GM18511 (cell line): ENCODE measurements at regions not wholly inside any gene's neighbourhood (a gene's known extent, or its start where the extent isn't known, plus 50 kb on each side); places are given as distances from the start of the nearest gene placed in this dataset.

Experiments
- ATAC-seq: cut with Tn5 transposase; IDR thresholded peaks from one replicate; pipeline ENCODE4 v1.9.1; 2021; ENCODE audit warnings: mild to moderate bottlenecking, moderate library complexity; ENCODE audit not compliant: unreplicated experiment

DNA sequence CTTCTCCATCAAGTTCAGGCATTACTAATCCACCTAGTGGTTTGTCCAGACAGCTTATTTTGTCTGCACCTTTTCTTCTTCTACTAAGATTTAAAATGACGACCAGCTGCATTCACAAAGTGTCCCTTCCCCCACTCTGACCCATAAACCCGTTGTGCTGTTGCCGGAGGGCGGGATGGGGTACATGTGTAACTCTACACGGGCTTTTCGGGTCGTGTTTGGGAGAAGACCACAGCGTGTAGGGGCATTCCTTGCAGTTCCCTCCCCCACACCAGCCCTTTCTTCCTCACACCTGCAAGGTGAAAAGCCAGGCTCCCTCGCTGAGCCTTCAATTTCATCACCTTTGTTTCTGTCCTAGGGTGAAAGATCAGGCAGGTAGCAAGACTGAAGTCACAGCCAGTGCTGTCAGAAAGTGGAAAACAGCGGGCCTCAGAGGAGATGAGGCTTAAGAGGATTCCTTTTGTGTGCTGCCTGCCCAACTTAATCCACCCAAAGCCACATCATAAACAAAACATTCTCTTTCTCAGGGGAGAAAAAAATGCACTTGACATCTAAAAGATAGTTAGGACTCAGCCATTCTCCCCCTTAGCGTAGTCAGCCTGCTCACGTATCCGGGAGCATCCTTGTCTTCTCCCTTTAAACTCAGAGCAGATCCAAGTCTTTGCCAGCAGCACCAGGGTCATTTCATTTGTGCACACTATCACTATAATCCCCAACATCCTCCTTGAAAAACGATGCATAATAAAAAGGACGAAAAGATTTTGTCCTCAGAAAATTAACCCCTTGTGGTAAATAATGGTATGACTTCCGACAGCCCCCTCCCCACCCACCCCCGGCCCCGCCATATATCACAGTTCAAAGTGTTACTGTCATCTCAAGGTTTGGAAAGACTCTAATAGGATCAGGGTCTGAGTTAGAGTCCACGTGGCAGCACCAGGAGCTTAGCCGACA is 599.0 kb downstream of the RAB28 start:
- ATAC-seq = no peak

DNA sequence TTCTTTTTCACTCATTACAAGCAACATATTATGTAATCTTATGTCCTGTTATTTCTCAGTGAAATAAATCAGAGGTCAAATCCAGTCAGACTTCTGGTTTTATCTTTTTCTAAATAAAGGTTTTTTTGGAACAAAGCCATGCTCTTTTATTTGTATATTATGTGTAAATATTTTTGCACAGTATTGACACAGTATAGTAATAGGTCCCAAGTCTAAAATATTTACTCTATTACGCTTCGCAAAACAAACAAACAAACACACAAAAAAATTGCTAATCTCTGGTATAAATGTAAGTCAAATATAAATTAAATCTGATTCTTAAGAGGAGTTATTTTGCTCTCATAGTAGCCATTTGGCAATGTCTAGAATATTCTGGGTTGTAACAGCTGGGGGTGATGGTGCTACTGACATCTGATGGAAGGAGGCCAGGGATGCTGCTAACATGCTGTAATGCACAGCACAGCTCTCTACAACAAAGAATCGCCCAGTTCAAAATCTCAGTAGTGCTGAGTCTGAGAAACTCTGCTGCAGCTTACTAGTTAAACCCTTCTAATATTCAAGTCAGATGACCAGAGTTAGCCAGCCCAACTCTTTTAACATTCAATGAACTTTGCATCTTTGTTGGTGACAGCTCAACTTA is 602.1 kb downstream of the RAB28 start:
- no peak for ATAC-seq

DNA sequence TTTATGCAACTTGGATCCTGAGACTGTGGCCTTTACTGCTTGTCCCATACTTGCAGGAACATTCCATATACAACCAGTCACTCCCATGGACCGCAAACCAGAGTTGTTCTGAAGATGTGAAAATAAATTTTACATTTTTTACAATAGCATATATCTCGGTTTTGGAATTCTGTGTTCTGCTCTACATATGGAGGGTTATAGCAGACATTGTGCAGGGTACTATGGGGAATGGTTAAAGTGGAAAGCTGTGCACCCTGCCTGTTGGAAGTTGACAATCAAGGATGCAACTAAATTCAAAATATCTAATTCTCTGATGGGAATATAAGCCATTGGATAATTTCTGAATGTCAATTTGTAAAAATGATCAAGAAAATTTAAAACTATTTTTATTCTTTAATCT is 603.3 kb downstream of the RAB28 start:
- no peak for ATAC-seq

DNA sequence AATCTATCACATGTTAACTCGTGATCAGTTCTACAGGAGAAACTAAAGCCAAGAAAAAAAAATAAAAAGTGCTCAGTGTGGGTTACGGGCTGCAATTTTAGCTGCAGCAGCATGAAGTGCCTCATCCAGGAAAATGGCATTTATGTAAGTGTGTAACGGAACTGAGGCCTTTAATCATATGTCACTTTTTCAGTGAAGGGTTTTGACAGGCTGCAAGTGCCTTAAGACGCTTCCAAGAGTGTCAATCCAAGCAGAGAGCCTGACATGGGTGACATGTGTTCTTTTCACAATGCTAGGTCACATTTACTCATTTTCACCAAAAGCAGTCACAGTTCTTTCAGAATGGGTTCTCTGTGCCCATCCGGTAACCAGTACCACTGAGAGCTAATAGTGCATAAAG is 604.6 kb downstream of the RAB28 start:
- ATAC-seq = no peak

DNA sequence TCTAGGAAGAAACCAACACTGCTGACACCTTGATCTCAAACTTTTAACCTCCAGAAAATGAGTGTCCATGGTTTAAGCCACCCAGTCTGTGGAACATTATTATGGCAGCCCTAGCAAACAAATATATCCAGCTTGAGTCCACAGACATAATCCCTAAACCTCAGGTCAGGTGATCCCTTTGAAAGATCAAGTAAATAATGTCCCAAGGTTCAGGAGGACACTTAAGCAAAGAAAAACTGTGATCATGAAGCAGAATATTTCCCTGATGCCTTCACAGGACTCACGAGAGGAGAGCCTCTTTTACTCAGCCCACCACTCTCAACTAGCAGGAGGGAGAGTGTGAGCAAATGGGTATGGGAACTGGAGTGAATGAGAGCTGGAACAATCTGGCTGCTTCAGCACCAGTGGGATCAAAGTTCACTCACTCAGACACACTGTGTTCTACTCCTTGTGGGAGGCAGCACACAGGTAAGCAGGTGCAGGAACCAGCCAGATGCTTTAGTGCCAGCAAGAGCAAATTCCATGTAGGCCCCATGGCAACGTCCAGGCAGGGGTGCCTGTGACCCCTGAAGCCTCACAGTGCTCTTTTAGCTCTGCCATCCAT is 608.4 kb downstream of the RAB28 start:
- ATAC-seq = no peak

DNA sequence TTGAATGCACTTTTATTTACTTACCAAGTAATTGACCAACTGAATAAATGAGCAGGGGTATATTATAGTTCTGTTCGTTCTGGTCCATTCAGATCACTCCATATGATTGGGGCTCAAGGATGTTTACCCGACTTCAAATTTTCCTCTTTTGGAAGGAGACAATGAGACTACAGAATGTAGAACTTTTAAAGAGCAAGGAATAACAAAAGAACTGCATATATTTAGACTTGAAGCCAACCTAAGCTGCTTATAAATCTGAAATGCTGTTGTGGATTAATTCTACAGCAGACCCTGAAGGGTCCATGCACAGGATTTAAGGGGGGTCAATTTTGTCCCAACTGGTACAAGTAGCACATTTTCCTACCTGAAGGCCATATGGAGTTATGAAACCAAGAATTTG is 610.8 kb downstream of the RAB28 start:
- ATAC-seq = no peak

DNA sequence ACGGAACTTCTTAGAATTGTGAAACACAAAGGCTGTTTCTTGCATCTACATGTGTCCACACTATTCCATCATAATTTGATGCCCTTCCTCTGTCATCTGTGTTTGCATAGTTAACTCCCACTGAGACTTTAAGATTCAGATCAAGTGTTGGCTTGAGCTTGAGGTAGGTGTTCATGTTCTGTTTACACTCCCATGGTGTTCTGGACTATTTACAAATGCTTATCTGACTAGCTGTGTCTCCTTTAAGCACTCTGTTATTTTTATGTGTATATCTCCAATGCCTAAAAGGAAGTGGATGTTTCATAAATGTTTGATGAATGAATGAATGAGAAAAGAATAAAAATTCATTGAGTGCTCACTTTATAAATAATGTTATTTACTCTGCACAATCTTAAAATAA is 622.7 kb downstream of the RAB28 start:
- no peak for ATAC-seq

DNA sequence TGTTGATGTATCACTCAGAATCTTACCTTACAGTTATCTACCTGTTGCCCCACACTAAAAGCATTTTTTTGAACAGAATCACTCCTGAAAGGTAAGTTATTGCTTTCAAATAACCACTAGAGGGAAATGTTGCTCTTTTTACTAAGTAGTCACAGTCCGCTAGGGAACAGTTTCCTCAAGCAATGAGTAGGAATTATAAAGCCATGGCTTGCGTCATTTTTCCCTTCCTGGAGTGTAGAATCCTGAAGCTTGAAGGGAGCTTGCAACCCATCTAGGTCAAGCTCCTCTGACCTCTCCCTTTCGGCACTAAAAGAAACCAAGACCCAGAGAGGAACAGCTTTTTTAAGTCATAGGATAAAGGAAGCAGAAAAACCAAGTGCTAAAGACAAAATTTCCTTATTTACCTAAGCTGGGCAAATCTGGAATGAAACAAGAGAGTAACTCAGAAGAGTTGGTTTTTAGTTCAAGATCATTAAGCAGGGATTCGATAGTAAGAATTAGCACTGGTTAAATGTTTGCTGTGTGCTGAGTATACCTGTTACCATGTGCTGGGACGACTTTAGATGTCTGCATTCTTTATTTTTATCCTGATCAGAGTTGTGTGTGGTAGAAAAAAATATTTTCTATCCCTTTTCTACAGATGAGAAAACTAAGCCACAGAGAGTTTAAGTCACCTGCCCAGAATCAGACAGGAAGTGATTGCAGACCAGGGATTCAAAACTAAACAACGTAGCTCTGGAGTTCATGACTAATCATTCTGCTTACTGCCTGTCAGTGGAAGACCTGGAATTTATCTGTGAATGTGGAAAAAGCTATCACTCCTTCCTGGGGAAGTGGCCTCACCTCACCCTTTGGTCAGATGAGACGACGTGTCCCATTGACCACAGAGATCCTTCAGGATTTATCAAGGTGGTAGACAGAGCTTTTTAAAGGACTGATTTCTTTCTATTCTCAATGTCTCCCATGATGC is 631.5 kb downstream of the RAB28 start:
- ATAC-seq = no peak

DNA sequence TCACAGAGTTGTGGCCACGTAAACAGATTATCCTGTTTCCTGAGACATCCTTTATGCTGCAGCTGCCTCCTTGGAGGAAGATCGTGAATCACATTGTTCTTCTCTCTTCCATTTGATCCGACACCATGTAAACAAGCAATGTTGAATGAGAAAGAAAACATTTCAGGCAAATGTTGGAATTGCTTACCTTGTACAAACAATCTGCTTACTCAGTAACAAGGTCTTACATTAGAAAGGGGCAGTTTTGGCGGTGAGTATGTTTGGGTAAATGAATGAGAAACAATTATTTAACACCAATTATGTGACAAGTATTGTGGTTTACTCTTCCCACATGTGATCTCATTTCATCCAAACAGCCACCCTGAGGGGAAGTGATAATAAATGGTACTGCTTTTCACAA is 637.8 kb downstream of the RAB28 start:
- no peak for ATAC-seq

DNA sequence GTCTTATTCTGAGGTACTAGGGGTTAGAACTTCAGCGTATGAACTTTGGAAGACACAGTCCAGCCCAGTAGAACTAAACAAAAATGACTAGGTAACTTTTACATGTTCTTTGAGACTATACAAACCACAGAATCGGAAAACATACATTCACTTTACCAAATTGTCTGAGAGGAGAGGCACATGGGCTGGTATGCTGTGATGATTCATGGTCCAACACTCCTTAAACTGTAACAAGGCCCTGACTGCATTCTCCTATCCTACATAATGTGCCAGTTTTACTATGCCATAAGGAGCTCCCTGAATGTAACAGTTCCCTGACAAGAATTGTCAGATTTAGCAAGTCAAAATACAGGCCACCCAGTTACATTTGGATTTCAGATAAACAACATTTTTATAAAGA is 640.0 kb downstream of the RAB28 start:
- ATAC-seq = no peak

DNA sequence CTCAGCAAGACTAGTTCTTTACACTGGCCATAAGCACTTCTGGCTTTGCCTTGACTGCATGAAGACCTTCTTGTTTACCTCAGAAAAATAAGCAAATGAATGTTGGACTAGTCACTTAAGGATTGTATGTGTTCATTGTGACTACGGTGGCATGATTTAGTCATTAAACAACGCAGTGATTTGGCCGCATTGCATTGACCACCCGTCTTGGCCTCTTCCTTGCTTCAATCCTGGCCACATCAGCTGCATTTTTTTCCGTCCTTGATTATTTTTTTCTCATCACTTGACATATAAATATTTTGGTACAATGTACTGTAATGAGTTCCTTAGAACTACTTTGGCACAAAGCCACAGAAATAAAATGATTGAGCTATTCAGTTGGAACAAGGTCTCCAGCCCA is 656.2 kb downstream of the RAB28 start:
- ATAC-seq = no peak

DNA sequence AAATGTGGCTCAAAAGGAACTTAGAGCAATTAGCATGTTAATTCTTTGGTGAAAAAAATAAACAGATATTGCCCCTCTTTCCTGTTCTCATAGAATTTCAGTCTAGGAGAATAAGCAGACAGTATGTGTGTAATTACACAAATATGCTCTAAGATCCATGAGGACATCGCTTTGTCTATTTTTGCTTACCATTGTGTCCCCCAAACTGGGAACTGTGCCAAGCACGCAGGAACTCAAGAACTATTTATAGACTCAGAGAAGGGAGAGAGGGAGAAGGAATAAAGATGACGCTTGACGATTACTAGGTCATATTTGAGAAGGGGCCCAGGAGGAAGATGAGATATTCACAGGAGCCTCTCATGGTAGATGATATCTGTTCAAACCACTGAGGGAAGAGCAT is 692.6 kb downstream of the RAB28 start:
- no peak for ATAC-seq

DNA sequence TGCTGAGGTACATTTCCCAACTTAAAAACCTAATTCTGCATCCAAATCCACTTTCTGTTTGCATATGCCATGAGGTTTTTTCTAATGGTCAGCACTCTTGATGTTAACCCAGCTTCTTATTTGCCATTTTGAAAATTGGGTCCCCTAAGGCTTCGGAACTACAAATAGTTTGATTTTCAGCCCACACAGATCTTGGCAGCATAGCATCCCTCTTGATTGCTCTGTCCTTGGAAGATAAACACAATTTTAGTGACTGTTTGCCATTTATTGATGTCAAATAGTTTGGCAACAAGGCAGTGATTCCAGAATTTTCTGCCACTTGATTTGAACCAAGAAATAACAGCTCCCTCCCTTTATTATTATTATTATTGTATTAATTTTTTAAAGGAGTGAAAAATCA is 696.9 kb downstream of the RAB28 start:
- no peak for ATAC-seq

DNA sequence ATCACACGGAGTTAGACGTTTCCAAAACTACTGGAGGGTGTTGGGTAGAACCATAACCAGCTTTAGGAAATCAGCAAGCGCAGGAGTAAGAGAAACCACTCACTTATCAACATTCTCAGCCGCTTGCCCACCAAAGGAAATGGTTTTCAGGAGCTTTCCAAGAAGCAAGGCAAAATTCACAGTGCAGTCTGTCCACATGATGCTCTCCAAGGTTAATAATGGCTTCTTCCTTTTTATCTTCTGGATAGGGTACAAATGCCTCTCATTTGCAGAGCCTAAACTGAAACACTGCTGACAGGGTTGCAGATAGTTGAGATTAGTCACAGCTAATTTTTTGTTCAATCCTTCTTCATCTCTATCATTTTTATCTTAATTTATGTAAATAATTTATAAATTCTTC is 705.4 kb downstream of the RAB28 start:
- ATAC-seq = no peak

DNA sequence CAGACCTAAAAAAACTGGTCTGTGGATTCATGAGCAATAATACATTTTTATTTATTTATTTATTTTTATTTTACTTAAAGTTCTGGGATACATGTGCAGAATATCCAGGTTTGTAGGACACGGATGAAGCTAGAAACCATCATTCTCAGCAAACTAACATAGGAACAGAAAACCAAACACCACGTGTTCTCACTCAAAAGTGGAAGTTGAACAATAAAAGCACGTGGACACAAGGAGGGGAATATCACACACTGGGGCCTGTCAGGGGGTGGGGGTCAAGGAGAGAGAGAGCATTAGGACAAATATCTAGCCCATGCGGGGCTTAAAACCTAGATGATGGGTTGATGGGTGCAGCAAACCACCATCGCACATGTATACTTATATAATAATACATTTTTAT is 705.9 kb downstream of the RAB28 start:
- ATAC-seq = no peak

DNA sequence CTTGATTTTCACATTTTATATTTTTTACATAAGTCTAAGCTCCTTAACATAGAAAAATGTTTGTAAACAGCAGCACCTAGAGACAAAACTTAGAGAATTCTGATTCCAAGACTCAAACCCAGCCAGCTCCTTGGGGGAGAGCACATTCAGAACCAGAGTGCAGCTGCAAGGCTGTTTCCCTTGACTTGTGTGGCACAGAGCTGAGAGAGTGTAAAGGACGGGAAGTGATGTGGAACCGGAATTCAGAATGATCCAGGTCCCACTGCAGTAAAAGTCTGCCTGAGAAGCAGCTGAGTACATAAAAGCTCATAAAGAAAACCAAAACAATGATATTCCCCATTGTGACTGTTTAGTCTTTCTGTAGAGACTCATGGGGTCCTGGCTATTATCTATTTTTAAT is 713.8 kb downstream of the RAB28 start:
- ATAC-seq = no peak

DNA sequence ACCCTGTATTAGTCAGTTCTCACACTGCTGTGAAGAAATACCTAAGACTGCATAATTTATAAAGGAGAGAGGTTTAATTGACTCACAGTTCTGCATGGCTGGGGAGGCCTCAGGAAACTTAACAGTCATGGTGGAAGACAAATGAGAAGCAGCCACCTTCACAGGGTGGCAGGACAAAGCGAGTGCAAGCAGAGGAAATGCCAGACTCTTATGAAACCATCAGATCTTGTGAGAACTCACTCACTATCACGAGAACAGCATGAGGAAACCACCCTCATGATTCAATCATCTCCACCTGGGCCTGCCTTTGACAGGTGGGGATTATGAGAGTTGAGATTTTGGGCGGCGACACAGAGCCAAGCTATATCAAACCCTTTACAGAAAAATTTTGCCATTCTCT is 722.4 kb downstream of the RAB28 start:
- no peak for ATAC-seq

DNA sequence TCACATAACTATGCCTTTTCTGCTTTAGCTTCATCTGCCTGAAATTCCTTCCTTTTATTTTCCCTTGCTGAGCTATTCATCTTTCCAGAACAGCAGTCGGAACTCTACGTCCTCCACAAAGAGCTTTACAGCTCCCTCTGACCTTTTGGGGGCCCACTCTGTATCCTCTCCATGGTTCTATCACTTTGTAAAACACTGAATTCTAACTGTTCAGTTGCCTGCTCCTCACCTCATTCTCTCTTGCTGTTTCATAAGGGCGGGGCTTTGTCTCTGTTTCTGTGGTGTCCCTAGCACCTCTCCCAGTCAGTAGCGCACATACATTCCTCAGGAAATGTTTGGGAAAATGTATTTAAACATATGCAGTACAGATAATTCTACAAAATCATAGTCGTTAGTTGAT is 737.0 kb downstream of the RAB28 start:
- ATAC-seq = no peak

DNA sequence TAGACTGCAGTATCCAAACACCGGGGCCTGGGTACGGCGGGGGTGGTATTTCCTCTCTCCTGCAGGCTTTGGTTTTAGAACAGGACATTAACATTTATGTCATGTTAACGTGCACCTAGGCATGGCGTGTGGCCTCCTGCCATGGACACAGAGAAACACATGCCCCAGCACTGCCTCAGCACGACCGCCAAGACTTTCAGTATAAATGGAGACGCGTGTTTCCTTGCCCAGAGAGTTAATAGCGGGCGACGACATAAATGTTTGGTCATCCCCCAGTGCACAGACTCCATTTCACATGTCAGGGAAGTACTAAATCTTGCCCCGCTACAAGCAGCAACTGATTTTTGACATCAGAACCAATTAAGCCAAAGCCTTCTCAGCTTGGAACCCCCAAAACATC is 737.9 kb downstream of the RAB28 start:
- ATAC-seq = no peak

DNA sequence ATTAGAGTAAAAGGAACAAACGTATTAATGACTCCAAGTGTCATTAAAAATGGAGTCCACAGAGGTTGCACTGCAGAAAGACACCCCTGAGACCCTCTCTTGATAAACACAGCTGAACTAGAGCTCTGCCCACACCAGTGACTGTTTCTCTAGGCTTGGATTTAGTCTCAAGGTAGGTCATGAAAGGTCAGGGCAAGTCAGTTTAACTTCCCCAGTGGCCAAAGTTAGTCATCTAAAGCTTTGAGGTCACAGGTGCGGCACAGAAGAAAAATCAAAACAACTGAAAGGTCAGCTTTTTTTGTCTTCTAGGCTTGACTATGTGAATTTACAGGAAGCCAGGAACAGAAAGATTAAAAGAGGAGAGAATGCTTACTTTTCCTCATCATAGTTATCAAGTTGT is 749.6 kb downstream of the RAB28 start:
- ATAC-seq = no peak

DNA sequence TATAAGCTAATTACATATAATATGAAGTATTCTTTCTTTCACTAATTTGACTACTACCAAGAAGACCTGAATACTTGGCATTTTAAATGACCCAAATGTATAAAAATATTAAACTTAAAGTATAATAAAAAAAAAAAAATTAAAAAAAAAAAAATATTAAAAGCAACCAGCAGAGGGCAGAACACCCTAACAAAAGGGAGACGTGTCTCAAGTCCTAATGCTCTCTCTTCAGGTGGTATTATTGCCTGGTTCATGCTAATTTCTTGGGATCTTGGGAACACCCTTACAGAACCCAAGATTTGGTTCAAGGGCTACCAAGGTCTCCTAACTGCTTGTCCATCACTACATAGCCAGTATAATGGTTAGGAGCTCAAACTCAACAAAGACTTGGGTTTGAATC is 754.8 kb downstream of the RAB28 start:
- no peak for ATAC-seq
